ENCODE measurements at regions not wholly inside any gene's neighbourhood (a gene's known extent, or its start where the extent isn't known, plus 50 kb on each side); places are given as distances from the start of the nearest gene placed in this dataset.

DNA sequence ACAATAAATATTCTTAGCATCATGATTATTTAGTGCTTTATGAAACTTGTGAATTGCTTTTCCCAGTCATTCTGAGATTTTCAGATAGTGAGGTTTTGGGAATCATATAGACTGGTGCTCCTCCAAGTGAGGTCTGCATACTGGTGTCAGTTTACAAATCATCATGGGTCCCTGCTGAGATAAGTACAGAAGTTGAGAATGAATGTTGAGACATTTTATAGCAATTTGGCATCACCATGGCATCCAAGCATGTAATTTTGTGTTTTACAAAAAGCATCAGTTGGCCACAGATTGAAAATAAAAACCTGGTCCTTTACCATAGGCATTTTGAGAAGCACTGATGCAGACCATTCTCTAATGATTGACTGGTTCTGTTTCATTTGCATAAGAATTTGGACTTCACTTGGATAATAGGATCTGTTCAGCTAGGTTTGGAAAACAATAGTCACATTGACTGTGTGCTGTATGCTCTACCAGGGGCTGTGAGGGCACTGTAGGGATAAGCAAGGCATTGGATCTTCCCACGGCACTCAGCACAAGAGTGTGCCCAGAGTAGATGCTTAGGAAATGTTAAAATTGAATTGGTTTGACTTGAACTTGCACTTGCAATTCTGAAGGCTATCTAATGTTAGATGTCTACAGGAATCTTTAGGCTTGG lies 79.0 kb upstream of the JUN start:
- DNase-seq: no peak

DNA sequence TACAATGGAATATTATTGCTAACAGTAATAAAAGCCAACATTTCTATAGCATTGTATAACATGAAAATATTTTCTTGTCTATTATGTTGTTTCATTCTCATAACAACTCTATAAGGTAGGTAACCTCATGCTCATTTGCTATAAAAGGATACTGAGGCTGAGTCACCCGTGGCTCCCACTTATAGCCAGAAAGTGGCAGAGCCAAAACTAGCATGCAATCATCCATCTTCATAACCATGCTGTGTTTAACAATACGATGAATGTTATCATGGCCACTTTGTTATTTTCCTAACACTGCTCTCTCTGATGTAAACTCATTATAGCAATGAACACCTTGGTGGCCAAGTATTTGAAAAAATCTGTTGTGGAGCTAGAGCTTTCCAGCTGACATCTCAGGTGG lies 80.8 kb upstream of the JUN start:
- DNase-seq (no peak), ATAC-seq (no peak)

More for the DNA sequence above, 79.0 kb upstream of the JUN start:
- ATAC-seq: no peak

DNA sequence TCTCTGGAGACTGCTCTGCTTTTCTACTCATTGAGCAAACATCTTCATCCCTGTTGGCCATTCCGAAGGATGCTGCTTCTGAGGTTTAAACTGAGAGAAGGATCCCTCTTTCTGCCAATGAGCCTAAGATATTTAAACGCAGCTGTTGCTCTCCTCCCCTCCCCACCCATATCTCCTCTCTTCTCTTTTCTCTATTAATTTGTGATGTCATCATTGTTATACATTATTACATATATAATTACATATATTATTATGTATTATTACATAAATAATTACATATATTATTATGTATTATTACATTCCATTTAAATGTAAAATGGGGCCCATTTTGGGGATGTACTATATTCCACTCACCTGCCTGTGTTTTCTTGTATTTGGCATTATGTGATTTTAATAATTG lies 82.7 kb upstream of the JUN start:
- DNase-seq (no peak), ATAC-seq (no peak)

DNA sequence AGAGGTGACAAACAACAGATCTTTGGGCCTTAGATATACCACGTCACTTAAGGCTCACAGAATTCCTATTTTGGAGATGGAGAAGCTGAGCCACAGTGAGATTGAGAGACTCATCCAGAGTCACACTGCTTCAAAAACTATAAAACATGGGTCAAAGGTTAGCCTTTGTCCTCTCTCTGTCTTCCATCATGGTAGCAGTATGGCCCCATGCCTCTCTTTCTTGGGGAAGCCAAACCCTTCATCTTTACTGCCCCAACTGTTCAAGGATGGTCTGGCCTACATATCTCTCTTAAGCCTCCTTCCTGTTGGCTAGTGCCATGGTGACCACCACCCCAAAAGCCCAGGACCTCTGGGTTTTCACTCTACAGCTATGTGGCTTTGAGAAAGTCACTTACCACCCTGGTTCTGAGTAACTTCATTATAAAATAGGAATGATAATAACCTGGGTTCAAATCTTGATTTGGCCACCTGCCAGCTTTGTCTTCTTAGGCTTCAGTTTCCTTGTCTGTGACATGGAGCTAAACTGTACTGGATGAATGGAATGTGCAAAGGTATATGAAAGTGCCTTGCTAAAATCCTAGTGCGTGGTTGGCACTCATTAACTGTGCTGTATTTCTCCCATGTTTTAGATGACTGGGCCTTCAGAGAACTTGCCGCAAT lies 85.9 kb upstream of the JUN start:
- ATAC-seq: no peak
- no peak for DNase-seq

DNA sequence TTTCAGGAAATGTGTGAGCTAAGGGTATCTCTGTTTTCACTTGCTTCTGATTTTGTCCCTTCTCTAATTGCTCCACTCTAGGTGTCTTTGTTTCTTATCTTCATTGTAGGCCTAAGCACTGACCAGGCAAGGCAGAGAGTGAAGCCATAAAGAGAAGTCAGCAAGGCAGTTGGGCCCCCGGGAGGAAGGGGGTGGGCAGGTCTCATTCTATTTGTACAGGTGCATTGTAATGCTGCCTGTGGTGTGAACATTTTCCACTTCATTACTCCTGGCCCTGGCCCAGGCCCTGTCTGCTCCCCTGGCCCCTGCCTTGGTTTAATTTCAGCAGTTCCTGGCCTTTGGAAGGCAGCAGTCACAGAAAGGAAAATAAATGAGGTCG lies 86.4 kb upstream of the JUN start:
- DNase-seq: no peak
- ATAC-seq: no peak

DNA sequence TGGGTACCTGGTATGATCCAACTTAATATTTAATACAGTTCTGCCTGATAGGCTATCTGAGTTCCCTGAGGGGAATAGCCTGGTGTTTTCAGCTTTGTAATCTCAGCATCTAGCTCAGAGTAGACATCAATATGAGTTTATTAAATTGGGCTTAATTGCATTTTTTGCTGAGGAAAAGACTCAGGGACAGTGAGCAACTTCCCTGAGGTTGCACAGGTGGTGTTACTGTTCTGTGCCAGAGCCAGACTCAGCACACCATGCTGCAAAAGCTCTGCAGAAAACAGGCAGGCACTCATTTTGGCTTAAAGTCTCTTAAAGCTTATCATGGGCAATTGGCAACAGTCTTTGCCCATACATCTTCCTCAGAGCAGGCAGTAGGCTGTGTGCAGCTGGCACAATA lies 90.5 kb upstream of the JUN start:
- ATAC-seq: no peak
- DNase-seq: no peak

DNA sequence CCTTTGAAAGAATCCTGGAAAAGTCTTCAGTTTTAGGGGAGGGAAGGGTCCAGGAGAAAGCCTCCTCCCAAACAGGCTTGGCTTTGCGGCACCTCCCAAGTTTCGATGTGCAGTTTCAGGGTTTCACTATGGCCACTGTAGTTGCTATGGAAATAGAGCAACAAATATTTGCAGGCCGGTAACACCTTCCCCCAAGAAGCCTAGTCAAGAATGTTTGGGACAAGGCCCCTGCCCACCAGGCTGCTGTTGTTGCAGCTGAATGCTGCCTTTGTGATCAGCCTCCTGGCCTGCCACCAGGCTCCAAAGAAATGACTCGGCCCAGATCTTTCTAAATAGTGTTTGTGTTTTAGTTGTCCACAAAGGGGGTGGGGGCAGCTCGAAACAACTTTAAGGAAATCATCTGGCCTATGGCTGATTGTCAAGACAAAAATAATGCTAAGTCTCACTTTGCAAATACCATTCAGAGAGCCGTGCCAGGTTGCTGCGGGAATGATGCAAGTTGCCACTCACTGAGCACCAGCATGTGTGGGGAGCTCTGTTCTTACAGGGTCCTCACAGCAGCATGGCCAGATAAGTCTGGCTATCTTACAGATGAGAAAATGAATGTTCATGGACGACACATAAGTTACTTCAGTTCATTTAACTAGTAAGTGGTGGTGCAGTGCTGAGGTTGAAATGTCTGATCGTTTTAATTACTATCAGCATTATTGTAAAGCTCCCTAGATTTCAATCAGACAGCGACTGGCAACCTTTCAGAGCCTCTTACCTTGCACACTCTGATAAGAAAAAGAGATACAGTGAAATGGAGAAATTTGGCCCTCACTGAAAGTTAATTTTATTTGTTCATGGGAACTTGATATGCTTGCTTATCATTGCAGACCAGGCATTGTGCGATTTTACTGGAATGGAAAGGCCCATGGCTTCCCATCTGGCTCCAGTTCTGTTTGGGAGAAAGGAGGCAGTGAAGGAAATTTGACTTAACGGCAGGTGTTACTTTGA lies 91.2 kb upstream of the JUN start:
- DNase-seq (no peak), ATAC-seq (no peak)

DNA sequence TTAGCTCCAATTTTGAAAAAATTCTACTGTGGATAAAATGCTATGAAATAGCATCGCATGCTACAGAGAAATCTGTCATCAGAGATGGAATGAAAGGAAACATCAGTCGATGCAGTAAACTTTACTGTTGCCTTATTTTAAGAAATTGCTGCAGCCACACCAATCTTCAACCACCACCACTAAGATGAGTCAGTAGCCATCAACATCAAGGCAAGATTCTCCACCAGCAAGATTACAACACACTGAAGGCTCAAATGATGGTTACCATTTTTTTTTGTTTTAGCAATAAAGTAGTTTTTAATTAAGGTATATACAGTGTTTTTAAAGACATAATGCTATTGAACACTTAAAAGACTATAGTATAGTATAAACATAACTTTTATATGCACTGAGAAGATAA lies 95.6 kb upstream of the JUN start:
- ATAC-seq: no peak
- no peak for DNase-seq

DNA sequence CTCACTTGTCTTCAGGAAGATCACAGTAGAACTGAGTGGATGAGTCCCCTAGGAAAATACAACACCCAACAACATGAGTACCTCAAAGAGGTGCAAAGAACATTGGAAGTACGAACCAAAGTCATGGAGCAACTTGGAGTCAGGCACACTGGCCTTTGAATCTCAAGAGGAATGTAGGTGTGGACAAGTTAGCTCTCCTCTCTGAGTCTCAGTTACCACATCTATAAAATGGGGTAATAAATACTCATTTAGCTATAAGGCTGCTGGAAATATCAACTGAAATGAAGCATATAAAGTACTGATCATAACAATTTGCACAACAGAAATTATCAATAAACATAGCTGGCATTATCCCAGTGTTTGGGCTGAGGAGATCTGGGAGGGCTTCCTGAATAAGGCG lies 96.7 kb upstream of the JUN start:
- no peak for ATAC-seq
- no peak for DNase-seq

DNA sequence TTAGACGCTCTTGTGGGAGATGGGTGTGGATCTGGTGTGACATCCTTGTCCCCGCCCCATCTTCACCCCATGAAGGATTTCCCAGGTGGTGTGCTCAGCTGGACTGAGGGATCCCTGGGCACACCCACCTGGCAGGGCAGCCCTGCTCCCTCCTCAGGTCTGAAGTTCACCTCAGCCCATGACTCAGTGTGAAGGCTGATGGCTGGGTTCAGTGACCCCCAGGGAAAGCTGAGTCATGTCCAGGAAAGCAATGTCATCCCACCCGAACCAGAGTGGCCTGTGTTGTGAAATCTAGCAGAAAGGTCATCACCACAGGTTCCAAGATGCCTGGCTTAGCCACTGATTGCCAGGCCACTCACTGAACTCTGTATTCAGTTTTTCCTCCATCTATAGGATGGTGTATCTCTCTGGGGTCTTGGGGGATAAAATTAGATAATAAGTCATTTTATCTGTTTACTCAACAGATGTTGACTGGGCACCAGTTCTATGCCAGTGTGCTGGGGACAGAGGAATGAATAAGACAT lies 97.7 kb upstream of the JUN start:
- no peak for DNase-seq
- ATAC-seq: no peak

DNA sequence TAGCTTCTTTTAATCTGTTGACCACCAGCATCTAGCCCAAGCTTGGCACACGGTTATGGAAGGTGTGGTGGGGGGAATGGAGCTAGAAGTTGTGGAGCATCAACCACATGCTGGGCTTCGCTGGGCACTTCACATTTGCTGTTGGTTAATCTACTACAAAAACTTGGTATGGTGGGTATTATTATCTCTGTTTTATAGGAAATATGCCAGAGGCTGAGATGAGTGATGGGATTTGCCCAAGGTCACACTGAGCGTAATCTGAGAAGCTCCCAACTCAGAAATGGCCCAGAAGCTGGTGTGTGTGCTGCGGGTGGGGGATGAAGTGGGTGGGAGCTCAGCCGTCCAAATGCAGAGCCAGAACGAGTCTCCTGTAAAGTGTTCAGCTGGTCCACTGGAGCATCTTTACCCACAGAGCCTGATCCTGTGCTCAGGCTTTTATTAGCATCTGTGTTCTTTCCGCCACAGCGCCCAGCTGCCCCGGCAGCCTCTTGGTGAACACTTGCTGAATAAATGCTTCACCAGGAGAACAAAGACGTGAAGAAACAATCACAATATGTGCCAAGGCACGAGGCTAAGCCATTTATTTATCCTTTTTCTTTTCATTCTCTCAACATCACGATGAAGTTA lies 98.6 kb upstream of the JUN start:
- ATAC-seq: no peak
- no peak for DNase-seq

DNA sequence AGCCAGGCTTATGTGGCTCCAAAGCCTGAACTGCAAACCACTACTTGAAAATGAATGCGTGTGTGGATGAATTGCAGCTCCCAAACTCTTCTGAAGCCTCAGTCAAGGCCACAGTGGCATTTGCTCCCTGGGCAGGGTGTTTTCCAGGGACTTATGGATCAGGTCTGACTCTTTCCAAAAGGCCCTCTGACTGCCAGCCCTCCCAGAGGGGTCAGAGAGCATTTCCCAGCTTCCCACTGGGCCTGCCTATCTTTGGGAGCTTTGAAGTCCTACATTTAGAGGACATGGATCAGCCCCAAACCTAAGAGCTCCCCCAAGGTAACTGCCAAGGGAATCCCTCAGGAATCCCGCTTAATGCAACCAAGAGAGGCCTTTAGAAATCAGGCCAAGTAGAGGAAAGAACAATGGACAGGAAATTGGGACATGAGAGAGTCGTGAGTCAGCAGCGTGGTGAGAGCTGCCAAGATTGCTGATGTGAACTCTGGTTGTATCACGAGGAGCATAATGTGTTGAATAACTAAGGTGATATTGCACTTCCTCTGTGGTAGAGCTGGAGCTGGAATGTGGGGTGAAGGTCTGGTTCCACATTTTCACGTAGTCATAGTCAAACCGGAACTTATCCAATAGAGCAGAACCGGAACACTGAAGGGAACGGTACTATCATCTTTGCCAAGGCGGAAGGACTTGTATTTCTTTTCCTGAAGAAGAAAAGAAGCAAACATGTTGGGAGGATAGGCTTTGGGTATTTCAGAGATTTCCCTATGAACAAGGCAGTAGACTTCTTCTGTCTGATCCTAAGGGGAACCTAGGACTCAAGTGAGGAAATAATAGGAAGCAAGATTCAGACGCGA lies 99.4 kb upstream of the JUN start:
- ATAC-seq (no peak), DNase-seq (no peak)

DNA sequence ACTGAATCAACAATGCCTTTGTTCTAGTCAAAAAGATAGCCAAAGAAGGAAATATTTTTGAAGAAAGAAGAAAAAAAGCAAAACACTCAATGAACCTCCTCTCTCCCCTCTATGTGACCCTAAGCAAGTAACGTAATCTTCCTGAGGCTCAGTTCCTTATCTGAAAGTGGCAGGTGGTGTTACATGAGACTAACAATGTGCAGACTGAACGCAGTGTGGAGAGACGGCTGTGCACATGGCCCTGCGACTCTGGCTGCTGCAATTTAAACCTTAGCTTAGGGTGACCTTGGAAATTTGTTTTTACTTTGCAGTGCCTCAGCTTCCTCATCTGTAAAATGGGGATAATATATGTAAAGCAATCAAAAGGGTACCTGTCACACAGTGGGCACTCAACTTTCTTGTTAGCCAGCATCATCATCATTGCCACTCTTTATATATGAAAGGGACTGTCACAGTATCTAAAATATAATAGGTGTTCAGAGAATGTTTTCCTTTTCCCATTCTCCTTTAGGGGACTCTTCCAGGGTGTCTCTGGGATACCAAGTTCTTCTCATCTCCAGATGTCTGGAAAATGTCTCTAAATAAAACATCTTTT lies 100.1 kb upstream of the JUN start:
- ATAC-seq (no peak), DNase-seq (no peak)

DNA sequence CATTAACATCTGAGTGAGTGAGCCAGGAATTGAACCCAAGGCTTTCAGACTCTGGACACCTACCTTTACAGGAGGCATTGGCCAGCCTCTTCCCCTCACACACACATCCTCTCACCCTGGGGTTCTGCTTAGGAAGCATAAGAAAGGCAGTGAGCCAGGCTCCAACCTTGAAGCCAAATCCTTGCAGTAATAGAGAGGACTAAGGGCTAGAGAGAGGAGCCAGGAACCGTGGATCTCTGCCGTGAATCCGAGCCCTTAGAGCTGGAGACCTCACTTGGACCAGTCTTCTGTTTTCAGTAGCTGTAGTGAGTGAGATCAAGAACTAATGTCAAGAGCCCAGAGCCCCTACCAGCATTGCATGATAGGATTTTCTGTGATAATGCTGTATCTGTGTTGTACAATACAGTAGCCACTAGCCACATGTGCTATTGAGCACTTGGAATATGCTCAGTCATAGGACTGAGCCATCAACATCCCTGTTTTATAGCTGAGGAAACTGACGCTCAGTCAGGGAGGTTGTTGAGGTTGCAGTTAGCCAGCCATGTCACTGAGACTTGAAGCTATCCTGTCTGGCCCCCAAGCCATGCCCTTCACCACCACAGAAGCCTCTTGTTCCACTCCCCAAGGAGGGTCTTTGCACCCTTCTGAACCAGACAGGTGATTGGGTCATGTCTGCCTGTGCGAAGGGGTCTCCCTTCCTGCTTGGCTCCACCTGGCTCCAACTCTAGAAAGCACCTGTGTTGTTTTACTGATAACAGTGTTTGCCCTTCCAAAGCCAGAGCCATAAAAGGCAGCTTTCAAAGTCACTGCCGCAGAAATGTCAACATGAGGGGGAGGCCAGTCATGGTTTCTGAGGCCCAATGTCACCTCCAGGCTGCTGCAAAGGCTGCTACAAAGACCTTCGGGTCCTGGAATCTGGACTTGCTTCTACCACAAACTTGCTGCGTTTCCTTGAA lies 101.1 kb upstream of the JUN start:
- DNase-seq (peak; percentile 19), ATAC-seq (peak; percentile 58)

DNA sequence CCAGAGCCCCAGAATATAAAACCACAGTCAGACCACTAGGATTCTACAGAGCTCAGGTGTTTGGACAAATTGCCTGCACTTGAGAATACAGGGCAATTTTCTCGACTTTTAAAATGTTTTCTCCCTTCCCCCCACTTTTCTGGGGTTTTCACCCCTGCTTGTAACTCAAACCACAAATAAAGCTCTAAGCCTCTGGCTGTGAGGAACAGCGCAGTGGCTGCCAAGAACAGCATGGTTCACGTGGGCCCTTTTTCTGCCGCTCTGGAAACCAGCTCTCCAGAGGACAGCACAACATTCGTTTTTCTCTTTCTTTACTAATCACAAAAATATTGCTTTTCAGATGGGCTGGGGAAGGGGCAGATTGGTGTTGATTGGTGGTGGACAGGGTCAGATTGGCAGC lies 102.2 kb upstream of the JUN start:
- DNase-seq: no peak

DNA sequence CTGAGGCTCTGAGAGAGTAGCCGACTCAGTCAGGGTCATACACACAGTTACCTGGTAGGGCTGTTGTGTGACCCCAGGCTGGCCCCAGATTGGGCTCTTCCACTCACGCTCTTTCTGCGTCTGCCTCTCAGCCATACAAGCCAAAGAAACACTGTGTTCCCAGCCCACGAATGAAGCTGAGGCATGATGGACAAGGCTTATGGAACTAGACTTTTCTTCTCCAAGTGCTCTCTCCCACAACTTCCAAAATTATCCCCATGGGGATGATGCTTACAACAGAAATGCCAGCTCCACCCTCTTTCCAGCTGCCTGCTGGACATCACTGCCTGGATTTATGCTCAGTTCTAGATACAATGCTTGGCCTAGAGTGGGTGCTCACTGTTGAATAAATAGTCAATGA lies 102.8 kb upstream of the JUN start:
- DNase-seq (no peak), ATAC-seq (no peak)

More for the DNA sequence above, 102.2 kb upstream of the JUN start:
- ATAC-seq: peak; percentile 53

DNA sequence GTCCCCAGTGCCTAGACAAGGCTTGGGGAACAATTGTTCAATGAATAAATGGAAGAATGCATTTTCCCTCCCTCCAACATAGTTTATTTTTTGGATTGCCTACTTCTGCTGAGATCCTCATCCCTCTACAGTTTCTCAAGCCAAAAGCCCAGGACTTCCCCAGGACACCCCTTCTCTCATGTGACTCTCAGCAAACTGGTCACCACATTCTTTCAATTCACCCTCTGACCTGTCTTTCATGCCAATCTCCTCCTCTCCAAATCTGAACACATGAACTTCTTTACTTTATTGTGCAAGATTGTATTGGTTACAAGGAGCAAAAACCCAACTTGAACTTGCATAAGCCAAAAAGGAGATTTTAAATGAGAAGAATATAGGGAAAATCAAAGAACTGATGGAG lies 103.2 kb upstream of the JUN start:
- DNase-seq: no peak
- ATAC-seq: no peak

DNA sequence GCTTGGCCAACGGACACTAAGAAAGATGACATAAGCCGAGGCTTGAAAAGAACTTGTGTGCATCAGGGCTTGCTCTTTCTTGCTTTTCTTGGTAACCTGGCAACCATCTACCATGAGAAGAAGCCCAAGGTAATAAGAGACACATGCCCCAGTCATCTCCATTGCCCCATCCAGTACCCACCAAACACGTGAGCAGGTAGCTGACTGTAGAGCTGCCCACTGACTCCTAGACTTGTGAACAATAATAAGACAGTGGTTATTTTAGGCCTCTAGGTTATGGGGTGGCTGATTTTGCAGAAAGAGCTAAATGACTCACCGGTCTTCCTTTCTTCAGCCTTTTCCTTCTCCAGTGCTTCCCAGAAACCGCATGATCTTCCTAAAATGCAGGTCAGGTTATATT lies 105.0 kb upstream of the JUN start:
- ATAC-seq (no peak), DNase-seq (no peak)

DNA sequence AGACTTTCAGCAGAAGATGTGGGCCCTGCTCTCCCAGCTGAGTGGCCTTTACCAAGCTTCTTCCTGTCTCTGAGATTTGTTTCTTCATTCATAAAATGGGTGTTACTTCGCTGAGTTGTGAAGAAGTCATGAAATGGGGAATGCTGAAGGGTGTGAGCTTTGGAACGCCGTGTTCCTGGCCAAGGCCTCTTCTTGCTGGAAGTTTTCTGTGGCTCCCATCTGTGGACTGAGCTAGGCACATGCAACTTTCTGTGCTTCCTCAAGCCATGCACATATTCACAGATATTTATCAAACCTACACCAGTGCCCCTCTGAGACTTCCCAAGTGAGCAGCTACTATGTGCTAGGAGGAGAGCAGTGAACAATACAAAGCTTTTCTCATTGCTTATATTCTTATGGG lies 106.3 kb upstream of the JUN start:
- DNase-seq: no peak
- ATAC-seq: no peak

DNA sequence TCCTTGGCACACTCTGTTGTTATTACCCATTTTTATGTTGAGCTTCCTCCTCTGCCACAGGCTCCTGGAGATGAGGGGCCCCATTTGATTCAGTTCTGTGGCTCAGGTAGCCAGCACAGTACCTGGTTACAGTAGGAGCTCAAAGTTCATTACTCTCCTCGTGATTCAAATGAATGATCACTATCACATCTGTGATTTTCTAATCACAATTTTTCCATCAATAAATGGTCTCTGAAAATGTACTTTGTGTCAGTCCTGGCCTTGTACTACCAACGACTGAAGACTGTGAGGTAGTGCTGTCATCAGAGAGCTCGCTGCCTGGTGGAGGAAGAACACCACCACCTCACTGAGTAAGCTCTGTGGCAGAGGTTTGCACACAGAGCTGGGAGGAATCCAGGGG lies 106.8 kb upstream of the JUN start:
- DNase-seq: no peak
- no peak for ATAC-seq

Measured in stimulated activated naive CD8-positive, alpha-beta T cell treated with anti-CD3 and anti-CD28 coated beads, Interleukin-15, Interleukin-2, amounts not matched to agents 100 U/mL and 50 U/mL, for 24 hours (primary cell).